HG03460 (cell line): ENCODE measurements at regions not wholly inside any gene's neighbourhood (a gene's known extent, or its start where the extent isn't known, plus 50 kb on each side); places are given as distances from the start of the nearest gene placed in this dataset.
"Not testable (repeated sequence)": the region's sequence is repeated elsewhere in the genome, so short reads cannot be mapped to it uniquely, and the experiment has no call there.

Source experiments
- ATAC-seq: cut with Tn5 transposase; IDR thresholded peaks from one replicate; pipeline ENCODE4 v1.9.1; 2021; ENCODE audit not compliant: unreplicated experiment

GRCh38 chr14:42555365-42555764, 948.7 kb downstream of the LRFN5 start:
- ATAC-seq: no peak

DNA sequence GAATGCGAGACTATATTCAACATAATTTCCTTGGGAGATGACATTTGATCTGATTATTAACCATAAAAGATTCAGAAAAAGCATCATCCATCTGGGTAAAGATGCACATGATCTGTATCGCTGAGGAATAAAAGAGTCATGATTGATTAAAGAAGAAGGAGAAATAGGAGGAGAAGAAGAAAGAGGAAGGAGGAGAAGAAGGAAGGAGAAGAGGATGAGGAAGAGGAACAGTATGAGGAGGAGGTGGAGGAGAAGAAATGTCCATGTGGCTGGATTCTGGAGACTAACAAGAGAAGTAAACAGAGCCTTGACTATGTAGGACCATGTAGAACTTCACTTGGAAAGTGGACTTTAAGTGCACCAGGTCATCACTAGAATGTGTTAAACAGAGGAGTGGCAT, 947.4 kb downstream of the LRFN5 start:
- no peak for ATAC-seq

DNA sequence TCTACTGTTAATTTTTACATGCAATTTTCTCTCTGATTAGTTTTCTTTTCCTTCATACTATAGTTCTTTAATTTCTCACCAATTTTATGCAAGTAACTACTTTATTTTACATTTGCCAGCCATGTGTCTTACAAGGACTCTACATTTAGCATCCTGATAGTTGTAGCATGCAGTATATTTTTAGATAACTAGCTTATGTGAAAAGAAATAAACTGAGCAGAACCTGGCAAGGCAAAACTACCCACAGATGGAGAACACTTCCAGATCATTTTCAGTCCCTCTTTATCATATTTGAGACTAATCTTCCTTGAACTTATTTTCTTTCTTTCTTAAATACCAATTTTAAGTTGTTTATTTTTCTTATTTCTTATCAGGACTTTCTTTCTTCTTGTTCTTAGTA, 943.6 kb downstream of the LRFN5 start:
- no peak for ATAC-seq

- ATAC-seq: no peak
Observed at GRCh38 chr14:42548349-42548748, 941.7 kb downstream of the LRFN5 start.

DNA sequence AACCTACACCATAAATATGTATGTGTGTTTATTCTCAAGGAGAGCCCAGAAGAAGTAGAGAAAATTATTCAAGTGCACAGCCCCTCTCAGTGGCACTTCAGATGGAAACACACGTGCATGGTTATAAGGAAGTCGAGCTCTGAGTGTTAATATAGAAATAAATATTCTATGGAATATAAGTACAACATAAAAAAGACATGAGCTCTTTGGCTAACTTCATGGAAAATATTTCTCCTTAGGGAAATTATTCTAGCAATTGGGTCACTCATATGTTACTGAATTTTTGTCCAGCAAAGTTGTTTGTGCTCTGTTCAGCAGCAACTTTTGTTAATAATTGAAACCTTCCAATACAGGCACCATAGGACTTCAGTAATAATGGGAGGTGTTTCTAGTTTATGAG, 939.0 kb downstream of the LRFN5 start:
- no peak for ATAC-seq

- no peak for ATAC-seq
Observed at GRCh38 chr14:42541535-42542001, 934.9 kb downstream of the LRFN5 start.

- no peak for ATAC-seq
Observed at GRCh38 chr14:42535397-42535796, 928.7 kb downstream of the LRFN5 start.

GRCh38 chr14:42533476-42533875, 926.8 kb downstream of the LRFN5 start:
- no peak for ATAC-seq

DNA sequence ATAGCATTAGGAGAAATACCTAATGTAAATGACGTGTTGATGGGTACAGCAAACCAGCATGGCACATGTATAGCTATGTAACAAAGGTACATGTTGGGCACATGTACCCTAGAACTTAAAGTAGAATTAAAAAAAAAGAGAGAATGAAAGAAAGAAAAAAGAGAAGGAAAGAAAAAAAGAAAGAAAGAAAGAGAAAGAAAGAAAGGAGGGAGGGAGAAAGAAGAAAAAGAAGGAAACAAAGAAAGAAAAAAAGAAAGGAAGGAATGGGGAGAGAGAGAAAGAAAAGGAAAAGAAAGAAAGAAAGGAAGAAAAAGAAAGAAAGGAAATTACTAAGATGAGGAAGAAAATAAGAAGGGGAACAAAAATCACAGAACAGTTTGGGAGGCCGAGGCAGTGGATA, 925.5 kb downstream of the LRFN5 start:
- no peak for ATAC-seq

- no peak for ATAC-seq
Observed at GRCh38 chr14:42527141-42527540, 920.5 kb downstream of the LRFN5 start.

DNA sequence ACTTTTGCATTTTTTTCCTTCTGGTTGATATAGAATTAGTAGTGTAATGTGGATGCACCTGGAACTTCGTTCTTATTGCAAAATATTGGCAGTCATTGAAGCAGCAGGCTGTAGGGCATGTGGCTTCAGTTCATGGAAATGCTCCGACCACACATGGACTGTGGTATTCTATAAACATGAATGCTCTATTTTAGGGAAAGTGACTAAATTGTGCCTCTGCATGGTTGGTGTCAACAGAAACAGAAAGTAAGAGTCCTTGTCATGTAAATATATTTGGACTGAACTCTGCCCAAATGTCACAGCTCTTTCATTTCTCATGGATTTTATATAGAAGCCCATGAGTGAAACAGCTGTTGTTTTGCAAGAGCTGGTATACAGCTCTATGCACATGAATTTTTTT, 917.0 kb downstream of the LRFN5 start:
- ATAC-seq: peak; percentile 85

GRCh38 chr14:42517806-42518500, 911.3 kb downstream of the LRFN5 start:
- no peak for ATAC-seq

DNA sequence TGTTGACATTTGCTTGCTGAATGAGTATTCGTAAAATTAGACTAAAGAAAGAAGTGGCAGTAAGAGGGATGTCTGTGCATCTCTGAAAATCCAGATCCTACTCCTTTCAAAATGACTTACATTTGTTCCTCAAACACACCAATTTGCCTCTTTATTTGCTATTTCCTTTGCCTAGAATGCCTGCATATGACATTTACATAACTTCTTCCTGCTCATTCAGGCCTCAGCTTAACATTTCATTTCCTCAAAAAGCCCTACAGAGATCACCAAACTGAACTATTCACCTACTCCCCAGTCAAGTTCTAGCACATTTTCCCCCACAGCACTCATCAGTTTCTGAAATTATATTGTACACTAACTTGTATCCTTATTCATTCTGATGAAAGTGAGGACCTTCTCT, 907.2 kb downstream of the LRFN5 start:
- ATAC-seq: no peak

DNA sequence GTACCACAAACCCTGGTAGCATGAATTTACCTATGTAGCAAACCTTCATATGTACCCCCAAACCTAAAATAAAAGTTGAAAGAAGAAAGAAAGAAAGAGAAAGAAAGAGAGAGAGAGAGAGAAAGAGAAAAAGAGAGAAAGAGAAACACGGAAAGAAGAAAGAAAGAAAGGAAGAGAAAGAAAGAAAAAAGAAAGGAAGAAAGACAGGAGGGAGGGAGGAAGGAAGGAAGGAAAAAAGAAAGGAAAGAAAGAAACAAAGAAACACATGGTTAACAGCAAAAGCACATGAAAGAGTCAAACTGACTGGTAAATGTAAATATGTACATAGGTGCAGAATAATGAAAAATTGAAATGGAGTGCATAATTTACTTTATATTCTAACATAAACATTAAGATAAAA, 903.4 kb downstream of the LRFN5 start:
- no peak for ATAC-seq

GRCh38 chr14:42508209-42508946, 901.7 kb downstream of the LRFN5 start:
- no peak for ATAC-seq

GRCh38 chr14:42504433-42504832, 897.8 kb downstream of the LRFN5 start:
- ATAC-seq: no peak

DNA sequence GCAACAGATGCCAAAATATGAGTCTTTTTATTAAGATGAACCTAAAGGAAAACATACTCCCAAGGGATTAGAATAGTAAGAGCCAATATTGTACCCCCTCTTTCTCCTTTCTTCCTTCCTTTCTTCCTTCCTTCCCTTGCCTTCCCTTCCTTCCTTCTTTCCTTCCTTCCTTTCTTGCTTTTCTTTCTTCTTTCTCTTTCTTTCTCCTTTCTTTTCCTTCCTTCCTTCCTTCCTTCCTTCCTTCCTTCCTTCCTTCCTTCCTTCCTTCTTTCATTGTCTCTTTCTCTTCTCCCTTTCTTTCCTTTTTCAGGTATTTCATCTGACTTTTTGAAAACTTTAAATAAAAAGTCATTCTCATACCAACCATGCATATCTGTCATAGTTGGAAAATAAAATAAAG, 892.5 kb downstream of the LRFN5 start:
- no peak for ATAC-seq

- no peak for ATAC-seq
Observed at GRCh38 chr14:42490536-42490935, 883.9 kb downstream of the LRFN5 start.

DNA sequence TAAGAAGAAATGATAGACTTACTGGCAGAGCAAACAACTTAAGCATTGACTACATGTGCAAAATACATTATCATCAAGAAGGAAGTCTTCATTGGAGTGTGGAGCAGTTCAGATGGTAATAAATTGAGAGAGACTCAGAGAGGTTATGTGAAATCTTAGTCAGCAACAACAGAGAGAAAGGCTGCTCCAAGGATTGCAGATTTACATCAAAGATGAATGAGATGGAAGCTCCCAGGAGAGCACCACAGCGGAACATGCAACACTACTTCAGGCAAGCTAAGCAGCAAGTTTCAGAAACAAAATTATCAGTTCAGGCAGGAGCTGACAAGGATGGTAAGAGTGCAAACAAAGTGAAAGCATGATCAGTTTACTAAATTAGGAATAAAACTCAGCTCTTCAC, 882.3 kb downstream of the LRFN5 start:
- ATAC-seq: no peak

DNA sequence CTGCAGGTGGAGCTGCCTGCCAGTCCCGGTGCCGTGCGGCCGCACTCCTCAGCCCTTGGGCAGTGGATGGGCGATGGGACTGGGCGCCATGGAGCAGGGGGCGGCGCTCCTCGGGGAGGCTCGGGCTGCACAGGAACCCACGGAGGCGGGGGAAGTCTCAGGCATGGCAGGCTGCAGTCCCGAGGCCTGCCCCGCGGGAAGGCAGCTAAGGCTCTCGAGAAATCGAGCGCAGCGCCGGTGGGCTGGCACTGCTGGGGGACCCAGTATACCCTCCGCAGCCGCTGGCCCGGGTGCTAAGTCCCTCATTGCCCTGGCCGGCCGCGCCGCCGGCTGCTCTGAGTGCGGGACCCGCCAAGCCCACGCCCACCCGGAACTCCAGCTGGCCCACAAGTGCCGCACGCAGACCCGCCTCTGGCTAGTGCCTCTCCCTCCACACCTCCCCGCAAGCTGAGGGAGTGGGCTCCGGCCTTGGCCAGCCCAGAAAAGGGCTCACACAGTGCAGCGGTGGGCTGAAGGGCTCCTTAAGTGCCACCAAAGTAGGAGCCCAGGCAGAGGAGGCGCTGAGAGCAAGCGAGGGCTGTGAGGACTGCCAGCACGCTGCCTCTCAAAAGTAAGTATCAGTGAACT, 875.8 kb downstream of the LRFN5 start:
- ATAC-seq: not testable (repeated sequence)

GRCh38 chr14:42481714-42482113, 875.0 kb downstream of the LRFN5 start:
- ATAC-seq: not testable (repeated sequence)

DNA sequence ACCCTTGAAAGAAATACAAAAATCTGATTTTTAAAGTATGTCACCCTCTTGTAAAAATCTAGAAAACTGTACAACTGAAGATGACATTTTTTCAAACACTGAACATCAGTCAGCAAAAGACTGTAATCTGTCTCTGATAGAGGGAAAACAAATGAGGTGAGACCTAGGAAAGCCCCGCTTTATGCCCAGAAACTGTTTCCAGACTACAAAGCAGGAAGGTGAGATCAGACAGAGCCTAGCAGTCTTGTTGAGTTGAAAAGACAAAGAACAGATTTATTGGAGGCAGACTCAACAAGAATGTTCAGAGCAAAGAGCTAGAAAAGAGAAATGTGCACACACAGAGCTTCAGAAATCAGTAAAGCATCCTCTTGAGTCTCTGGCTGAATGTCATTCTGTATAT, 873.6 kb downstream of the LRFN5 start:
- ATAC-seq: no peak
